Progenitor cell of endocrine pancreas (in vitro differentiated cells): ENCODE measurements at regions not wholly inside any gene's neighbourhood (a gene's known extent, or its start where the extent isn't known, plus 50 kb on each side); places are given as distances from the start of the nearest gene placed in this dataset.

ENCODE experiments used
- DNase-seq: peaks from one replicate; pipeline ENCODE4 v3.0.0; 2021; ENCODE audit warnings: low spot score; ENCODE audit not compliant: unreplicated experiment
- H3K27ac Mint-ChIP-seq: 2 replicates; pipeline ENCODE4 v1.8.0; 2021; ENCODE audit warnings: mild to moderate bottlenecking, moderate library complexity, mixed read lengths
- H3K27me3 Mint-ChIP-seq: 2 replicates; pipeline ENCODE4 v1.8.0; 2021; ENCODE audit warnings: mixed read lengths
- H3K36me3 Mint-ChIP-seq: 2 replicates; pipeline ENCODE4 v1.8.0; 2022; ENCODE audit warnings: mixed read lengths; ENCODE audit not compliant: insufficient read depth
- H3K4me1 Mint-ChIP-seq: 2 replicates; pipeline ENCODE4 v1.8.0; 2021; ENCODE audit warnings: low read depth, mixed read lengths
- H3K4me3 Mint-ChIP-seq: 2 replicates; pipeline ENCODE4 v1.8.0; 2021; ENCODE audit warnings: low read depth, mild to moderate bottlenecking, moderate library complexity, mixed read lengths
- H3K9me3 Mint-ChIP-seq: 2 replicates; pipeline ENCODE4 v1.8.0; 2021; ENCODE audit warnings: low read depth, mixed read lengths
- TF ChIP-seq, protein P1 (sequence below): fragments of 200-600 bp; sonication (generic); IDR thresholded peaks from one replicate; pipeline ENCODE4 v1.5.0; 2021; ENCODE audit warnings: antibody characterized with exemption, mild to moderate bottlenecking; ENCODE audit not compliant: unreplicated experiment

DNA sequence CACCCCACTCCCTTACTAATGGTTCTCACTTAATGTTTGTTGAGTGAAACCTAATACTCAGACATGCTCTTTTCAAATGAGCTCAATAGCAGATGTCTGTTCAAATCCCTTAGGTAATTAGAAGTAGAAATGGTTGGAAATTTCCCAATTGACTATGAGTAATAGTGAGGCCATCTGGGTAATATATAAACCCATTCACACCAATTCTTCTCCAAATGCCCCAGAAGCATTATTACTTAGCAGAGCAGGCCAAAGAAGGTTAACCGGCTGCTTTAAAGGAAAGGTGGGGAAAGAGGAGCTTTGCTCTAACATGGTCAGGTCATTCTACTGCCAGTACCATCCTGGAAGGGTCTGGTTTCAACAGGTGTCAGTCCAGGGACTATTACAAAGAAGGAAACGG is 119.5 kb upstream of the MTAP start:
- no peaks in the 10 kb centered on the region for H3K9me3 Mint-ChIP-seq
- no peaks in the 10 kb centered on the region for H3K27me3 Mint-ChIP-seq
- no peaks in the 10 kb centered on the region for H3K4me1 Mint-ChIP-seq
- H3K27ac Mint-ChIP-seq = no peak overlapping the region
- TF ChIP-seq, protein P1, sequence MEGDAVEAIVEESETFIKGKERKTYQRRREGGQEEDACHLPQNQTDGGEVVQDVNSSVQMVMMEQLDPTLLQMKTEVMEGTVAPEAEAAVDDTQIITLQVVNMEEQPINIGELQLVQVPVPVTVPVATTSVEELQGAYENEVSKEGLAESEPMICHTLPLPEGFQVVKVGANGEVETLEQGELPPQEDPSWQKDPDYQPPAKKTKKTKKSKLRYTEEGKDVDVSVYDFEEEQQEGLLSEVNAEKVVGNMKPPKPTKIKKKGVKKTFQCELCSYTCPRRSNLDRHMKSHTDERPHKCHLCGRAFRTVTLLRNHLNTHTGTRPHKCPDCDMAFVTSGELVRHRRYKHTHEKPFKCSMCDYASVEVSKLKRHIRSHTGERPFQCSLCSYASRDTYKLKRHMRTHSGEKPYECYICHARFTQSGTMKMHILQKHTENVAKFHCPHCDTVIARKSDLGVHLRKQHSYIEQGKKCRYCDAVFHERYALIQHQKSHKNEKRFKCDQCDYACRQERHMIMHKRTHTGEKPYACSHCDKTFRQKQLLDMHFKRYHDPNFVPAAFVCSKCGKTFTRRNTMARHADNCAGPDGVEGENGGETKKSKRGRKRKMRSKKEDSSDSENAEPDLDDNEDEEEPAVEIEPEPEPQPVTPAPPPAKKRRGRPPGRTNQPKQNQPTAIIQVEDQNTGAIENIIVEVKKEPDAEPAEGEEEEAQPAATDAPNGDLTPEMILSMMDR = no peak
- H3K36me3 Mint-ChIP-seq = no peaks in the 10 kb centered on the region
- DNase-seq = no peak
- H3K4me3 Mint-ChIP-seq = no peak overlapping the region

DNA sequence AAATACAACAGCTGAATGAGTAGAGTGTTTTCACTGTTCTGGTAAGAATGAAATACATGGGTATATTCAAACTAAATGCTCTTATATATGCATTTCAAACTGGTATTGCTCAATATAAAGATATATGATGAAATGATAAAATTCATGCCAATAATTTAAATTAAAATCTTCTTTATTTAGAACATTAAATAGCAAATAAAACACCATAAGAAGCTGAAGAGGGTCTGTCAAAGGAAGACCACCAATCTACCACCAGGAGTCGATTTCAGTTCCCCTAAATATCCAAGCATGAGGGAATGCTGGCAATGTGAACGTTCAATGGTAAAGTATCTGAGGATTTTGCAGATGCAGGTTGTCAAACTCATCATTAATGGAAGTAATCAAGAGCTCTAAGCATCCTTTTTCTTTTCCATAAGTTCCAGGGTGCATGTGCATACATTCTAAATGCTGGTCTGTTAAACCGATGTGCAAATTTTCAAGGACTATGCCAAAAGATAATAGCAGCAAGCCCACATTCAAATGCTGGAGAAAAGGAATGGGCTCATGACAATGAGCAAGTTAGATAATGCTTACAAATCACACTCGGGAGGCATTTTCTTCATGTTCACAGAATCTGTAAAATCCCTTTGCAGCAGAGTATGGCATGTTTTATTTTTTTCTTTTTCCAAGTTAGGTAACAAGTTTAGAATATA is 118.8 kb upstream of the MTAP start:
- H3K36me3 Mint-ChIP-seq = no peaks in the 10 kb centered on the region
- no peaks in the 10 kb centered on the region for H3K27me3 Mint-ChIP-seq
- H3K4me3 Mint-ChIP-seq = no peak overlapping the region
- DNase-seq = no peak
- H3K4me1 Mint-ChIP-seq = no peaks in the 10 kb centered on the region
- TF ChIP-seq, protein P1 = no peak
- H3K27ac Mint-ChIP-seq = no peak overlapping the region
- H3K9me3 Mint-ChIP-seq = no peaks in the 10 kb centered on the region

DNA sequence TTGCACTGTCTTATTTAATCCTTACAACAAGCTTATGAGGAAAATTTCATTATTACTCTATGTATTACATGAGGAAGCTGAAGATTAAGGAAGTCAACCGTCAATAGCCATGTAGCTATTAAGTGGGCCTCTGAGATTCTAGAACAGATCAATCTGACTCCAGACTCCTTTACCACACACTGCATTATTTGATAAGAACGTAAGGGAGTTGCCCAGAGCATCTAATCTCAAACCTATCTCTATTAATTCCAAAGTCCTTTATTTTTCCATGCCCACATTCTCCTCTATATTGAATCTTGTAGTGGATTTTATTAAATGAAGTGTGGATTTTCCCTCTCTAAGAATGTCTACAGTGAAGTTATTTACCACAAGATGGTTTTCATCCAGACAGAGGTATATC is 118.2 kb upstream of the MTAP start:
- H3K9me3 Mint-ChIP-seq = no peaks in the 10 kb centered on the region
- TF ChIP-seq, protein P1 = no peak

DNA sequence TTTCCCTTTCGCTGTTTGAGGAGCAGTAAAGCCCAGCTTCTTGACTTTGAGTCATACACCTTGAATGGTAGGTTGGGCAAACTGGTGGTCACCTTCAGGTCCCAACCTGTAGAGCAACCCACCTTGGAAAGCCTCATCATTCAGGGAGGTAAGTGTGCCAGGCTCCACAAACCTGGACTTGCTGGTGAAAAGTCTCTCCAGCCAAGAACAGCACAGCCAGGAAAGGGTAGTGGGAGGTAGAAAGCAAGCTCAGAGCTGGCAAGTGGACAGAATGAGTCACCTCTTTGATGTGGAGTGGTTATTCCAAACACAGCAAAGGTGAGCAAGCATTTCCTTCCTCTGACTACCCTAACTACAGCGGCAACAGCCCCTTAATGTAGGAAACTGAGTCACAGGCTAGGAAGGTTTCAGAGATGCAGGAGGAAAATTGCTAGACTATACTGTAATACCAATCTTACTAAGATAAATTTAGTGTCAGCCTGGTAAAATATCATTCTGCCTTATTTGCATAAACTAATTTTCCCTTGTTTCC is 117.5 kb upstream of the MTAP start:
- H3K4me3 Mint-ChIP-seq = no peak overlapping the region
- TF ChIP-seq, protein P1 = no peak
- no peaks in the 10 kb centered on the region for H3K27me3 Mint-ChIP-seq
- H3K4me1 Mint-ChIP-seq = no peaks in the 10 kb centered on the region
- no peaks in the 10 kb centered on the region for H3K9me3 Mint-ChIP-seq
- no peak for DNase-seq
- H3K36me3 Mint-ChIP-seq = no peaks in the 10 kb centered on the region
- H3K27ac Mint-ChIP-seq = no peak overlapping the region

More for the DNA sequence above, 118.2 kb upstream of the MTAP start:
- no peaks in the 10 kb centered on the region for H3K4me1 Mint-ChIP-seq
- H3K27ac Mint-ChIP-seq = no peak overlapping the region
- no peaks in the 10 kb centered on the region for H3K36me3 Mint-ChIP-seq
- DNase-seq = no peak
- no peak overlapping the region for H3K4me3 Mint-ChIP-seq
- H3K27me3 Mint-ChIP-seq = no peaks in the 10 kb centered on the region

DNA sequence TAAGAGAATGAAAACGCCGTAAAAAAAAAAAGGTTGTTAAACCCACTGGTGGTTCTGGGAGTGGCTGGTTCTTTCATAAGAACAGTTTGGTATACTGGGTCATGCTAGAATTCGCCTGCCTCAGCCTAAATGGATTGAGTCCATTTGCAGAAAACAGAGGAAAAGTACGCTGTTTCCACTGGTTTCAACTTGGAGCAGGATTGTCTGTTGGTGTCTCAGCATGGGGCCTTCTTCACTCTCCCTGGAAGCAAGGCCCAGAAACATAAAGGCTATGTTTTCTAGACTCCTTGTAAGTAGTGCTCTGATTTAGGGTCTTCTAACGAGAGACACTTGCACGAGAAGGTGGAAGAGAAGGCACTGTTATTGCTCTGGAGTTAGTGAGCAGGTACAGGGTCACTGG is 116.9 kb upstream of the MTAP start:
- H3K4me1 Mint-ChIP-seq = no peaks in the 10 kb centered on the region
- no peaks in the 10 kb centered on the region for H3K27me3 Mint-ChIP-seq
- no peak overlapping the region for H3K4me3 Mint-ChIP-seq
- no peaks in the 10 kb centered on the region for H3K9me3 Mint-ChIP-seq
- DNase-seq = no peak
- H3K27ac Mint-ChIP-seq = no peak overlapping the region
- TF ChIP-seq, protein P1 = no peak
- no peaks in the 10 kb centered on the region for H3K36me3 Mint-ChIP-seq
